HUES6 (cell line): ENCODE measurements at regions not wholly inside any gene's neighbourhood (a gene's known extent, or its start where the extent isn't known, plus 50 kb on each side); places are given as distances from the start of the nearest gene placed in this dataset.

Source experiments
- H3K27ac ChIP-seq: 2 replicates; pipeline ENCODE4 v1.7.0; 2013; ENCODE audit warnings: low read depth, mild to moderate bottlenecking, low read length, inconsistent platforms
- H3K27me3 ChIP-seq: 2 replicates; pipeline ENCODE4 v1.6.1; 2013; ENCODE audit warnings: low read length; ENCODE audit not compliant: control insufficient read depth, insufficient read depth
- H3K36me3 ChIP-seq: 2 replicates; pipeline ENCODE4 v1.6.1; 2013; ENCODE audit warnings: low read length; ENCODE audit not compliant: control insufficient read depth, insufficient read depth
- H3K4me1 ChIP-seq: 2 replicates; pipeline ENCODE4 v1.6.1; 2013; ENCODE audit warnings: low read length; ENCODE audit not compliant: control insufficient read depth, insufficient read depth
- H3K4me3 ChIP-seq: 2 replicates; pipeline ENCODE4 v1.5.1; 2013; ENCODE audit warnings: low read depth, low read length
- H3K9ac ChIP-seq: one replicate; pipeline ENCODE4 v1.6.1; 2013; ENCODE audit warnings: mild to moderate bottlenecking, low read length
- H3K9me3 ChIP-seq: 2 replicates; pipeline ENCODE4 v1.6.1; 2013; ENCODE audit warnings: low read depth, low read length; ENCODE audit not compliant: control insufficient read depth, insufficient read depth

DNA sequence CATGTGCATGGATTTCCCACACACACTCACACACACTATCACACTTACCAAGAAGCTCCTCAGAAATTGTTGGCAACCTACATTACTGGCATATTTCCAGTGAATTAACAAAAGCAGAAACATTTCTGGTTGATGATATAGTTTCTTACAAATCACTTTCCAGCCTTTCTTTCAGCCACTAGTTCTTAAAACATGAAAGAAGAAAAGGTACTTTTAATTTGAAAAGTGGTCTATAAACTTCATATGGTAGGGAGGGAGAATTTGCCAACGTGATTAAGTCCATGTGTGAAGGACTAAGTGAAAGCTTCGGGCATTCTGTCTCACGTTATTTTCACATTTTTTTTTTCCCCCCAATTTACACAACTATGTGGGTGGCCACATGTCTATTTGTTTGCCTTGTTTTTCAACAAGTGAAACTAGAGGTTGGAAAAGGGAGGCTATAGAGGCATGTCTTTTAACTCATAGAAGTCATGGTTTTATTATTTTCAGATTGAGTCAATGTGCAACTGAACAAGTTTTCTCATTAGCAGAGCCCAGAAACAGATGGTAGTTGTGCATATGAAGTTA lies 832.1 kb upstream of the INTU start:
- Histone ChIP-seq H3K36me3 (no peaks in the 10 kb centered on the region), H3K9me3 (no peaks in the 10 kb centered on the region), H3K9ac (no peak overlapping the region)

GRCh38 chr4:126807132-126807531 lies 825.6 kb upstream of the INTU start:
- H3K36me3 ChIP-seq, result no peaks in the 10 kb centered on the region
- H3K27ac ChIP-seq, result no peak overlapping the region
- no peaks in the 10 kb centered on the region for H3K4me1 ChIP-seq
- H3K9ac ChIP-seq, result no peak overlapping the region
- H3K27me3 ChIP-seq, result no peaks in the 10 kb centered on the region
- H3K9me3 ChIP-seq, result no peaks in the 10 kb centered on the region
- H3K4me3 ChIP-seq, result no peak overlapping the region

More for the DNA sequence above, 832.1 kb upstream of the INTU start:
- Histone ChIP-seq H3K4me1 (peaks cover 8% of the 10 kb centered on the region), H3K27me3 (no peaks in the 10 kb centered on the region), H3K4me3 (no peak overlapping the region), H3K27ac (no peak overlapping the region)

DNA sequence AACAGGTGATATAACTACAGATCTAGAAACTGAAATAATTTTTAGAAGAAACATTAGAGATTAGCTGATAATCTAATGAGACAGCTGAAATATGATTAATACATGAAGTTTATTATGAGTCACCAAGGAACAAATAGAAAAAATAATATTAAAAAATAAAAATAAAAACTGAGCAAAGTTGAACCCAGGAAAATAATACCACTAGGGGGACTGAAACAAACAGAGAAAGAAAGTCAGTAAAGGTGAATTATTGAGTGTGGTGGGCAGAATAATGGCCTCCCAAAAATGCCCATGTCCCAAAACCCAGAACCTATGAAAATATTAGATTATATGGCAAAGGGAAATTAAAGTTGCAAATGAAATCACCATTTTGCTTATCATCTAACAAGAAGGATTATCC lies 820.7 kb upstream of the INTU start:
- H3K36me3 ChIP-seq, result no peaks in the 10 kb centered on the region
- H3K9me3 ChIP-seq, result no peaks in the 10 kb centered on the region
- H3K9ac ChIP-seq, result no peak overlapping the region
- no peak overlapping the region for H3K27ac ChIP-seq
- H3K27me3 ChIP-seq, result no peaks in the 10 kb centered on the region
- no peaks in the 10 kb centered on the region for H3K4me1 ChIP-seq
- H3K4me3 ChIP-seq, result no peak overlapping the region

- Histone ChIP-seq H3K9ac (no peak overlapping the region), H3K4me3 (no peak overlapping the region), H3K4me1 (no peaks in the 10 kb centered on the region), H3K27ac (no peak overlapping the region), H3K27me3 (no peaks in the 10 kb centered on the region), H3K36me3 (no peaks in the 10 kb centered on the region), H3K9me3 (no peaks in the 10 kb centered on the region)
Measured at GRCh38 chr4:126820631-126821030, 812.1 kb upstream of the INTU start.

DNA sequence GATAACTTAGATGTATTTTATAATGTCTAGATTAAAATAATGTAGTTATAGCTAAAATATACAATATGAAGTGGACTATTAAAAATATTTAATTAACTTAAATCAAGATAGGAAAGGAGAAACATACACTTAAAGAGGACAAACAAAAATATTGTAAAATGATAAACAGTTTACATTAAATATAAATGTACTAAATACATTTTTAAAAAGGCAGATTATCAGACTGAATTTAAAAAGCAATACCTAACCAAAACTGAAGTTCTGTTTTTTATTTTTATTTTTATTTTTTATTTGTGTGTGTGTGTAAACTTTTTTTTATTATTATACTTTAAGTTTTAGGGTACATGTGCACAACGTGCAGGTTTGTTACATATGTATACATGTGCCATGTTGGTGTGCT lies 811.6 kb upstream of the INTU start:
- H3K27ac ChIP-seq, result no peak overlapping the region
- H3K9ac ChIP-seq, result no peak overlapping the region
- H3K9me3 ChIP-seq, result no peaks in the 10 kb centered on the region
- no peak overlapping the region for H3K4me3 ChIP-seq
- H3K36me3 ChIP-seq, result no peaks in the 10 kb centered on the region
- no peaks in the 10 kb centered on the region for H3K4me1 ChIP-seq
- H3K27me3 ChIP-seq, result no peaks in the 10 kb centered on the region

DNA sequence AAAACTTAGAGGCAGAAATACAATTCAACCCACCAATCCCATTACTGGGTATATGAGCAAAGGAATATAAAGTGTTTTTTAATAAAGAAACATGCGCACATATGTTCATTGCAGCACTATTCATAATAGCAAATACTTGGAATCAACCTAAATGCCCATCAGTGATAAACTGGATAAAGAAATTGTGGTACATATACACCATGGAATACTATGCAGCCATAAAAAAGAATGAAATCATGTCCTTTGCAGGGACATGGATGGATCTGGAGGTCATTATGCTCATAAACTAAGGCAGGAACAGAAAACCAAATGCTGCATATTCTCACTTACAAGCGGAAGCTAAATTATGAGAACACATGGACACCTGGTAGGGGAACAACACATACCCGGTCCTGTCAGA lies 807.7 kb upstream of the INTU start:
- Histone ChIP-seq H3K36me3 (no peaks in the 10 kb centered on the region), H3K9ac (no peak overlapping the region), H3K4me1 (no peaks in the 10 kb centered on the region), H3K27me3 (no peaks in the 10 kb centered on the region), H3K9me3 (no peaks in the 10 kb centered on the region), H3K4me3 (no peak overlapping the region), H3K27ac (no peak overlapping the region)

GRCh38 chr4:126827669-126828068 lies 805.1 kb upstream of the INTU start:
- Histone ChIP-seq H3K36me3 (no peaks in the 10 kb centered on the region), H3K9ac (no peak overlapping the region), H3K9me3 (no peaks in the 10 kb centered on the region), H3K4me1 (no peaks in the 10 kb centered on the region), H3K27me3 (no peaks in the 10 kb centered on the region), H3K4me3 (no peak overlapping the region), H3K27ac (no peak overlapping the region)

DNA sequence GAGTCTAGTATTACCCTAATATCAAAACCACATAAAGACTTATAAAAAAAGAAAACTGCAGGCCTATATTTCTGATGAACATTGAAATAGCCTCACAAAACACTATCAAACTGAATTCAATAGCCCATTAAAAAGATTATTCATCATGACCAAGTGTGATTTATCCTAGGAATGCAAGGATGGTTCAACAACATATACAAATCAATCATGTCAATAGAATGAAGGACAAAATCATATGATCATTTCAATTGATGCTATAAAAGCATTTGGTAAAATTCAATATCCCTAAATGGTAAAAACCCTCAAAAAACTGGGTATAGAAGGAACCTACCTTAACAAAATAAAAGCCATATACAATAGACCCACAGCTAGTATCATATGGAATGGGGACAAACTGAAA lies 797.9 kb upstream of the INTU start:
- Histone ChIP-seq H3K9me3 (0 out of 2 replicates have a peak, but pooled peaks cover 7% of the 10 kb centered on the region), H3K4me1 (no peaks in the 10 kb centered on the region), H3K4me3 (no peak overlapping the region), H3K27me3 (no peaks in the 10 kb centered on the region), H3K9ac (no peak overlapping the region), H3K36me3 (no peaks in the 10 kb centered on the region), H3K27ac (no peak overlapping the region)

GRCh38 chr4:126838941-126839679 lies 793.6 kb upstream of the INTU start:
- no peaks in the 10 kb centered on the region for H3K4me1 ChIP-seq
- no peaks in the 10 kb centered on the region for H3K27me3 ChIP-seq
- no peak overlapping the region for H3K9ac ChIP-seq
- H3K27ac ChIP-seq, result no peak overlapping the region
- no peak overlapping the region for H3K4me3 ChIP-seq
- peaks cover 10% of the 10 kb centered on the region; the same call in 1 of the 2 replicates for H3K9me3 ChIP-seq
- no peaks in the 10 kb centered on the region for H3K36me3 ChIP-seq

GRCh38 chr4:126843492-126844067 lies 789.2 kb upstream of the INTU start:
- Histone ChIP-seq H3K9me3 (peaks cover 3% of the 10 kb centered on the region; the same call in 1 of the 2 replicates), H3K4me3 (no peak overlapping the region), H3K36me3 (no peaks in the 10 kb centered on the region), H3K4me1 (no peaks in the 10 kb centered on the region), H3K27me3 (no peaks in the 10 kb centered on the region), H3K9ac (no peak overlapping the region), H3K27ac (no peak overlapping the region)

- no peak overlapping the region for H3K9ac ChIP-seq
Measured at GRCh38 chr4:126850286-126850685, 782.5 kb upstream of the INTU start.

More at GRCh38 chr4:126850286-126850685, 782.5 kb upstream of the INTU start:
- Histone ChIP-seq H3K4me1 (no peaks in the 10 kb centered on the region; the same call in 1 of the 2 replicates), H3K27ac (no peak overlapping the region), H3K9me3 (no peaks in the 10 kb centered on the region), H3K36me3 (no peaks in the 10 kb centered on the region), H3K27me3 (no peaks in the 10 kb centered on the region), H3K4me3 (no peak overlapping the region)
